Bronchial epithelial cell (primary cell): ENCODE measurements at regions not wholly inside any gene's neighbourhood (a gene's known extent, or its start where the extent isn't known, plus 50 kb on each side); places are given as distances from the start of the nearest gene placed in this dataset.
A peak's percentile ranks its signal among the peaks of the same experiment; 100 is the strongest.

ENCODE experiments used
- DNase-seq: peaks from one replicate; pipeline ENCODE4 v3.0.0-alpha.2; 2010; ENCODE audit warnings: low read depth
- FAIRE-seq: peaks from 2 replicates; lab custom pipeline; 2011; peaks lifted over from hg19 to GRCh38; lab: Jason Lieb, UNC
- H3K27me3 ChIP-seq: 2 replicates; pipeline ENCODE4 v1.5.1; 2011; ENCODE audit warnings: low read length; ENCODE audit not compliant: control insufficient read depth, insufficient read depth
- H3K36me3 ChIP-seq: 2 replicates; pipeline ENCODE4 v1.5.1; 2011; ENCODE audit warnings: low read length; ENCODE audit not compliant: control insufficient read depth, insufficient read depth
- H3K4me3 ChIP-seq: 2 replicates; pipeline ENCODE4 v1.5.1; 2011; ENCODE audit warnings: mild to moderate bottlenecking, low read depth, low read length, control low read depth
- CTCF ChIP-seq: IDR thresholded peaks from 2 replicates; pipeline ENCODE4 v1.5.1; 2011; ENCODE audit warnings: mild to moderate bottlenecking, moderate library complexity, low read length, control low read depth, inconsistent platforms; ENCODE audit not compliant: insufficient read depth, severe bottlenecking

- no peak for TF ChIP-seq CTCF
- FAIRE-seq (no peak), DNase-seq (no peak)
- Histone ChIP-seq H3K4me3 (no peak overlapping the region), H3K27me3 (no peaks in the 10 kb centered on the region), H3K36me3 (no peaks in the 10 kb centered on the region)
These were observed 205.1 kb upstream of the STARD13 start for GRCh38 chr13:33490461-33491327.

GRCh38 chr13:33493672-33494365, 208.3 kb upstream of the STARD13 start:
- no peaks in the 10 kb centered on the region for H3K36me3 ChIP-seq
- no peak for TF ChIP-seq CTCF
- H3K4me3 ChIP-seq = no peak overlapping the region
- no peak for FAIRE-seq
- DNase-seq = no peak
- no peaks in the 10 kb centered on the region for H3K27me3 ChIP-seq

GRCh38 chr13:33494596-33495204, 209.1 kb upstream of the STARD13 start:
- FAIRE-seq = no peak
- H3K27me3 ChIP-seq = no peaks in the 10 kb centered on the region
- no peak for TF ChIP-seq CTCF
- peak; percentile 91 for DNase-seq
- H3K4me3 ChIP-seq = no peak overlapping the region
- no peaks in the 10 kb centered on the region for H3K36me3 ChIP-seq

- H3K27me3 ChIP-seq = no peaks in the 10 kb centered on the region
- no peaks in the 10 kb centered on the region for H3K36me3 ChIP-seq
- peak; percentile 74 for DNase-seq
- TF ChIP-seq CTCF = no peak
- no peak for FAIRE-seq
- H3K4me3 ChIP-seq = no peak overlapping the region
These were observed 210.8 kb upstream of the STARD13 start for GRCh38 chr13:33496336-33496735.

GRCh38 chr13:33497146-33497845, 211.7 kb upstream of the STARD13 start:
- no peaks in the 10 kb centered on the region for H3K27me3 ChIP-seq
- DNase-seq (peak; percentile 64), FAIRE-seq (no peak)
- no peak overlapping the region for H3K4me3 ChIP-seq
- no peak for TF ChIP-seq CTCF
- no peaks in the 10 kb centered on the region for H3K36me3 ChIP-seq
